ENCODE measurements at regions not wholly inside any gene's neighbourhood (a gene's known extent, or its start where the extent isn't known, plus 50 kb on each side); places are given as distances from the start of the nearest gene placed in this dataset.

DNA sequence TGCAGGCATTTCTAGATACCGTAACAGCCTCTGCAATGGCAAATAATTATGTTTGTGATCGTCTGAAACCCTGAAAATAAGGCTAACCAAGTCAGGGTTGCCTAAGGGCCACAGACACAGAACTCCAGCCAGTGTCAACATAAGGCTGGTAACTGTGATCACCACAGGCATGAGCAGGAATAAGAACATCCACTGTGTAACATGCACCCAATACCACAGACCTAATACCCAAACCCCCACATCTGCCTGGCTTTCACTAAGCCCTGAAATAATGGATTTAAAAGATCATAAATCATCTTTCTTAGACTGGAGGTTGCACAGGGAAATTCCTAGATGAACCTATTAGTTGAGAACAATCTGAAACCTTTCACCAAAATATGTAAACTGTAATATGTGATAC, 394.5 kb downstream of the NFIB start:
- no peaks in the 10 kb centered on the region for H3K79me2 ChIP-seq (ENCODE audit: low read length)
- TF ChIP-seq EZH2phosphoT487 (IDR thresholded peaks at IDR 0.05; ENCODE audit: low read depth): no peak
- TF ChIP-seq, protein P1, sequence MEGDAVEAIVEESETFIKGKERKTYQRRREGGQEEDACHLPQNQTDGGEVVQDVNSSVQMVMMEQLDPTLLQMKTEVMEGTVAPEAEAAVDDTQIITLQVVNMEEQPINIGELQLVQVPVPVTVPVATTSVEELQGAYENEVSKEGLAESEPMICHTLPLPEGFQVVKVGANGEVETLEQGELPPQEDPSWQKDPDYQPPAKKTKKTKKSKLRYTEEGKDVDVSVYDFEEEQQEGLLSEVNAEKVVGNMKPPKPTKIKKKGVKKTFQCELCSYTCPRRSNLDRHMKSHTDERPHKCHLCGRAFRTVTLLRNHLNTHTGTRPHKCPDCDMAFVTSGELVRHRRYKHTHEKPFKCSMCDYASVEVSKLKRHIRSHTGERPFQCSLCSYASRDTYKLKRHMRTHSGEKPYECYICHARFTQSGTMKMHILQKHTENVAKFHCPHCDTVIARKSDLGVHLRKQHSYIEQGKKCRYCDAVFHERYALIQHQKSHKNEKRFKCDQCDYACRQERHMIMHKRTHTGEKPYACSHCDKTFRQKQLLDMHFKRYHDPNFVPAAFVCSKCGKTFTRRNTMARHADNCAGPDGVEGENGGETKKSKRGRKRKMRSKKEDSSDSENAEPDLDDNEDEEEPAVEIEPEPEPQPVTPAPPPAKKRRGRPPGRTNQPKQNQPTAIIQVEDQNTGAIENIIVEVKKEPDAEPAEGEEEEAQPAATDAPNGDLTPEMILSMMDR (IDR thresholded peaks at IDR 0.05; ENCODE audit: low read depth, low read length): no peak
- H2AFZ ChIP-seq (ENCODE audit: low read depth, low read length): no peak overlapping the region
- no peaks in the 10 kb centered on the region for H3K27me3 ChIP-seq (ENCODE audit: low read depth, low read length)
- no peak overlapping the region for H3K4me2 ChIP-seq (ENCODE audit: low read length)
- H3K36me3 ChIP-seq (replicated peaks; ENCODE audit: low read depth, low read length): peaks cover 3% of the 10 kb centered on the region
- no peak overlapping the region for H3K4me3 ChIP-seq (ENCODE audit: low read length)
- no peaks in the 10 kb centered on the region for H4K20me1 ChIP-seq (ENCODE audit: insufficient read depth, low read length)
- peaks cover 11% of the 10 kb centered on the region for H3K9me3 ChIP-seq (ENCODE audit: insufficient read depth, low read length)
- H3K27ac ChIP-seq (ENCODE audit: low read length): no peak overlapping the region
- H3K9ac ChIP-seq (ENCODE audit: low read length): no peak overlapping the region
- H3K4me1 ChIP-seq (ENCODE audit: low read length): no peaks in the 10 kb centered on the region

DNA sequence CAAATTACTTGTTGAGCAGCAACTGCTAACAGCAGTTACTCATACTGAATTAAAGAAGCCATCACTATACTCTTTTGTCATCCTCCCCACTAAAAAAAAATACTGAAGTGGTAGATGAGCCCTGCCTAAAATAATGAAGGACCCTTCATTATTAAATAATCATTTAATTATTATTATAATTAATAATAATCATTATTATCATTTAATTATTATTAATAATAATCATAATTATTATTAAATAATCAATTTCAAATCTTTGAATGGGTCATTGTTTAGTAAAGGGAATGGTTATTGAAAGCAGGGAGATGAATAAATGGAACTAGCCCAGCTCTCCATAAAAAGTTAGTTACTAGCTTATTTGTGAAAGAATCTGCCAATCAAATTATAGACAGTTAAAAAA, 396.4 kb downstream of the NFIB start:
- Histone ChIP-seq H4K20me1 (ENCODE audit: insufficient read depth, low read length) (no peaks in the 10 kb centered on the region), H3K4me1 (ENCODE audit: low read length) (no peaks in the 10 kb centered on the region), H3K9me3 (ENCODE audit: insufficient read depth, low read length) (peaks cover 2% of the 10 kb centered on the region), H3K4me3 (ENCODE audit: low read length) (no peak overlapping the region), H3K4me2 (ENCODE audit: low read length) (no peak overlapping the region), H3K36me3 (replicated peaks; ENCODE audit: low read depth, low read length) (no peaks in the 10 kb centered on the region), H3K27ac (ENCODE audit: low read length) (no peak overlapping the region), H3K79me2 (ENCODE audit: low read length) (no peaks in the 10 kb centered on the region), H3K9ac (ENCODE audit: low read length) (no peak overlapping the region), H2AFZ (ENCODE audit: low read depth, low read length) (no peak overlapping the region), H3K27me3 (ENCODE audit: low read depth, low read length) (no peaks in the 10 kb centered on the region)
- TF ChIP-seq, protein P1 (IDR thresholded peaks at IDR 0.05; ENCODE audit: low read depth, low read length): no peak

DNA sequence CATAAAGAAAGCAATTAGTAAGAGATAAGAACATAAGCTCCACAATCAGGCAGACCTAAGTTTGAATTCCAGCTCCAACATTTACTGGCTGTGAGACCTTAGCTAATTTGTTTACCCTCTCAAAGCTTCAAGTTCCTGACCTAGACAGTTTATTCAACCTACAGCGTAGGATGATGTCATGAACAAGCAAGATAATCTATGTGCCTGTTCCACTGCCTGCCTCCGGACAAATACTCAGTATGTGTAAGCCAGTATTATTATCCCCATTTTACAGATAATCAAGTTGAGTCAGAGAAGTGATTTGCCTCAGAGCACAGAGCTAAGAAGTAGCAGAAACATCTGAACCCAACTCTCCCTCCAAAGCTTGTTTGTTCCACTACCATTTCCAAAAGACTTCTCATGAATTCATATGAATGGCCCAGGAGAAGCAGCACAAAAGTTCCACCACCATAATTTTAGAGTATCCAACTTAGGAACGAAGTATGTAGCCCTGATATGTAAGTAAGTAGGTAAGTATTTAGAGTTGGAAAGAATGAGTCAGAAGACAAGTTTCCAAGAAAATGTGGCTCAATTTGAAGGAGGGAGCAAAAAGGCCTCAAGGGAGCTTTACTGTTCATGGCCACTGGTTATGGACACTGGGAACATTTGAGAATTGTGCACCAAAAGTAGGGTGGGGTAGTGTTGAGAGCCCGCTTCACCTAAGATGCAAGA, 398.2 kb downstream of the NFIB start:
- H3K27me3 ChIP-seq (ENCODE audit: low read depth, low read length): no peaks in the 10 kb centered on the region
- no peak overlapping the region for H3K27ac ChIP-seq (ENCODE audit: low read length)
- H3K79me2 ChIP-seq (ENCODE audit: low read length): no peaks in the 10 kb centered on the region
- no peak for TF ChIP-seq EZH2phosphoT487 (IDR thresholded peaks at IDR 0.05; ENCODE audit: low read depth)
- TF ChIP-seq, protein P1 (IDR thresholded peaks at IDR 0.05; ENCODE audit: low read depth, low read length): no peak
- no peak overlapping the region for H3K4me3 ChIP-seq (ENCODE audit: low read length)
- H3K36me3 ChIP-seq (replicated peaks; ENCODE audit: low read depth, low read length): no peaks in the 10 kb centered on the region
- H3K9ac ChIP-seq (ENCODE audit: low read length): no peak overlapping the region
- no peaks in the 10 kb centered on the region; the same call in 1 of the 2 replicates for H3K9me3 ChIP-seq (ENCODE audit: insufficient read depth, low read length)
- H2AFZ ChIP-seq (ENCODE audit: low read depth, low read length): no peak overlapping the region
- no peaks in the 10 kb centered on the region for H3K4me1 ChIP-seq (ENCODE audit: low read length)
- H4K20me1 ChIP-seq (ENCODE audit: insufficient read depth, low read length): no peaks in the 10 kb centered on the region
- no peak overlapping the region for H3K4me2 ChIP-seq (ENCODE audit: low read length)

DNA sequence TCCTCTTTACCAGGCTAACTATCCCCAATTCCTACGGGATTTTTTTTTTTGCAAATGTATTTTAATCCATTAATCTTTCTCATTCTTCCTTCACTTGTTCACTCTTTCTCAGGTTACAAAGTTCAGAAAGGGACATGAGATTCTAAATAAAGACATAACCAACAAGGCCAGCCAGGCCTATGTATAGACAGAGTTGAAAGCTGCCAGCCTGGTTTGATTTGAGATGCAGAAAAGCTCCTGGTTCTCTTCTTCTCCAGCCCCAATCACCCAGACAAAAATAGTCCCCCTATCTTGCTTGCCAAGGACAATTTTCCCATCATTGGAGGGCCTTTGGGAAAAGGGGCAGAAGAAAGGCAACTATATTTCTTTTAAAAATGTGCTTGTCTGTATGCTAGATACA, 398.8 kb downstream of the NFIB start:
- Histone ChIP-seq H3K9me3 (ENCODE audit: insufficient read depth, low read length) (no peaks in the 10 kb centered on the region; the same call in 1 of the 2 replicates), H3K9ac (ENCODE audit: low read length) (no peak overlapping the region), H3K4me1 (ENCODE audit: low read length) (no peaks in the 10 kb centered on the region), H4K20me1 (ENCODE audit: insufficient read depth, low read length) (no peaks in the 10 kb centered on the region), H3K79me2 (ENCODE audit: low read length) (no peaks in the 10 kb centered on the region), H3K27ac (ENCODE audit: low read length) (no peak overlapping the region), H3K27me3 (ENCODE audit: low read depth, low read length) (no peaks in the 10 kb centered on the region), H3K36me3 (replicated peaks; ENCODE audit: low read depth, low read length) (no peaks in the 10 kb centered on the region), H3K4me3 (ENCODE audit: low read length) (no peak overlapping the region), H2AFZ (ENCODE audit: low read depth, low read length) (no peak overlapping the region), H3K4me2 (ENCODE audit: low read length) (no peak overlapping the region)
- TF ChIP-seq EZH2phosphoT487 (IDR thresholded peaks at IDR 0.05; ENCODE audit: low read depth): no peak

Measured in OCI-LY3 (cell line).